ENCODE measurements at regions not wholly inside any gene's neighbourhood (a gene's known extent, or its start where the extent isn't known, plus 50 kb on each side); places are given as distances from the start of the nearest gene placed in this dataset.

DNA sequence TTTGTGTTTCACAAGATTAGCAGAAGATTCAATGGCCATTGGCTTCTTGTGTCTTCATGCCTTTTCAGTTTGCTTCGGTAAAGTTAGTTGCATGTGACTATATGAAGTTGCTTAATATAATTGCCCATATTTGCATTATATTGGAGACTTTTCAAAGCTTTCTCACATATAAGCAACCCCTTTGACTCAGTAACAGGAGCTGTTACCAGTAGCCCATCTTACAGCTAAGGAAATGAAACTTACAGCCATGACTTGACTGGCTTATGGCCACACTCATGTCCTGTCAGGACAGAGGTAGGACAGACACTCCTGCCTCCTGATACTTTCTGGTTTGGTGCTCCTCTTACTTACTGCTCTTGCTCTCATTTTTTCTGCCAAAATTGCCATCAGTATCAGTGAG, 1082.1 kb downstream of the BCL11B start:
- DNase-seq: no peak
- Mint-ChIP-seq H3K9me3 (no peaks in the 10 kb centered on the region), H3K27ac (no peak overlapping the region), H3K4me3 (no peak overlapping the region), H3K27me3 (ENCODE audit: low read depth, poor library complexity) (peaks cover 44% of the 10 kb centered on the region), H3K4me1 (no peaks in the 10 kb centered on the region), H3K36me3 (ENCODE audit: low read depth) (no peaks in the 10 kb centered on the region)
- TF ChIP-seq, protein P1, sequence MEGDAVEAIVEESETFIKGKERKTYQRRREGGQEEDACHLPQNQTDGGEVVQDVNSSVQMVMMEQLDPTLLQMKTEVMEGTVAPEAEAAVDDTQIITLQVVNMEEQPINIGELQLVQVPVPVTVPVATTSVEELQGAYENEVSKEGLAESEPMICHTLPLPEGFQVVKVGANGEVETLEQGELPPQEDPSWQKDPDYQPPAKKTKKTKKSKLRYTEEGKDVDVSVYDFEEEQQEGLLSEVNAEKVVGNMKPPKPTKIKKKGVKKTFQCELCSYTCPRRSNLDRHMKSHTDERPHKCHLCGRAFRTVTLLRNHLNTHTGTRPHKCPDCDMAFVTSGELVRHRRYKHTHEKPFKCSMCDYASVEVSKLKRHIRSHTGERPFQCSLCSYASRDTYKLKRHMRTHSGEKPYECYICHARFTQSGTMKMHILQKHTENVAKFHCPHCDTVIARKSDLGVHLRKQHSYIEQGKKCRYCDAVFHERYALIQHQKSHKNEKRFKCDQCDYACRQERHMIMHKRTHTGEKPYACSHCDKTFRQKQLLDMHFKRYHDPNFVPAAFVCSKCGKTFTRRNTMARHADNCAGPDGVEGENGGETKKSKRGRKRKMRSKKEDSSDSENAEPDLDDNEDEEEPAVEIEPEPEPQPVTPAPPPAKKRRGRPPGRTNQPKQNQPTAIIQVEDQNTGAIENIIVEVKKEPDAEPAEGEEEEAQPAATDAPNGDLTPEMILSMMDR (IDR thresholded peaks at IDR 0.05): no peak

DNA sequence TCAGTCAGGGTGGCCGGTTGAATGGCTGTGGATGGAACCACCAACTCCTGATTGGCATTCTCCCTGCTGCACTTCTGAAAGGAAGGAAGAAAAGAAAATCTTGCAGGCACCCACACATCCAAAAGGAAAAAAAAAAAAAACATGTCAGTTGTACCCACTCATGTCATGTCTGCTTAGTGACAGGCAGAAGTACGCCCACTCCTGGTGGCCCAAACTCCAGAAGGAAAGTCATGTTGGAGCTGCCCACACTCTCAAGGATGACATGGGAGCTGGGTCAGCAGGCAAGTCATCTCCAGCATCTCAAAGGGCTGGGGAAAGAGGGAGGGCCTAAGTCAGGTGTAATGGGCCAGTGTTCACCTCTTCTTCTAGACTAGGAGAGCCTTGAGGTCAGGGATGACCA, 1079.1 kb downstream of the BCL11B start:
- peaks cover 19% of the 10 kb centered on the region for H3K4me1 Mint-ChIP-seq
- H3K4me3 Mint-ChIP-seq: no peak overlapping the region
- peaks cover 33% of the 10 kb centered on the region for H3K27me3 Mint-ChIP-seq (ENCODE audit: low read depth, poor library complexity)
- no peak for DNase-seq
- H3K9me3 Mint-ChIP-seq: no peaks in the 10 kb centered on the region
- no peaks in the 10 kb centered on the region for H3K36me3 Mint-ChIP-seq (ENCODE audit: low read depth)
- TF ChIP-seq, protein P1 (IDR thresholded peaks at IDR 0.05): no peak
- H3K27ac Mint-ChIP-seq: no peak overlapping the region

DNA sequence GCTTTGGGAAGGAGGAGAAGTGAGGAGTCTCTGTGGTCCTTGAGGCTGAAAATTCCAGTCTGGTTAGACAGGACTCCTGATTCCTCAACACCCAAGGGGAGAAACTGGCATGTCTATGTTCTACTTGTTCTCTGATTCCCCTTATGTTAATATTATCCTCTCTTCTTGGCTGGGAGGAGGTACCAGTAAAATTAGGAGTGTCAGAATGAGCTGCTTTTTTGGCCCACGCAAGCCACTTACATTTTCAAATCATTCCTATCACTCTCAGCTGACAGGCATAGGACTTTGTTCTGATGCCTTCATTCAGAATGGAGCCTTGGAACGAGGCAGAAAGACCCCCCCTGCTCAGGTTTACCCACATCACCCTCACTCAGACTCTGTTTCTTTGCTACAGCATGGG, 1077.2 kb downstream of the BCL11B start:
- Mint-ChIP-seq H3K27me3 (ENCODE audit: low read depth, poor library complexity) (peaks cover 29% of the 10 kb centered on the region), H3K4me1 (peaks cover 34% of the 10 kb centered on the region), H3K36me3 (ENCODE audit: low read depth) (no peaks in the 10 kb centered on the region), H3K9me3 (no peaks in the 10 kb centered on the region), H3K4me3 (no peak overlapping the region), H3K27ac (no peak overlapping the region)
- no peak for DNase-seq
- TF ChIP-seq, protein P1 (IDR thresholded peaks at IDR 0.05): no peak

DNA sequence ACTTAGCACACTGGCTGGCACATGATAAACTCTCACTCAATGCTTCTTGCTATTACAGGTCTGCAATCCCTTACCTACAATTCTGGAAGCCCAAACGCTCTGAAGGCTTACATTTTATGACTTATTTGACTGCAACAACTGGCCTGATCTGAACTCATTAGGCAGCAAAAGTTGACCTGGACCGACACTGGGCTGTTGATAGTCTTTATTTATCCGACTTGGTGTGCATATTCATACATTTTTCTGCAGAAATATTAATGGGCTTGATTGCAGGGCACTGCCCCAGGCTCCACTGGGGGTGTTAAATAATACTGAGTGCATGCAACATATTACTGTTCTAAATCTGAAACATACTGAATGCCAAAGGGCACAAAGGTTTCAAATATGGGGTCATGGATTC, 1076.7 kb downstream of the BCL11B start:
- no peak overlapping the region for H3K4me3 Mint-ChIP-seq
- peaks cover 26% of the 10 kb centered on the region for H3K27me3 Mint-ChIP-seq (ENCODE audit: low read depth, poor library complexity)
- TF ChIP-seq, protein P1 (IDR thresholded peaks at IDR 0.05): no peak
- H3K27ac Mint-ChIP-seq: no peak overlapping the region
- H3K4me1 Mint-ChIP-seq: peaks cover 39% of the 10 kb centered on the region
- no peaks in the 10 kb centered on the region for H3K36me3 Mint-ChIP-seq (ENCODE audit: low read depth)
- H3K9me3 Mint-ChIP-seq: no peaks in the 10 kb centered on the region
- DNase-seq: no peak

GRCh38 chr14:98197933-98198332, 1074.1 kb downstream of the BCL11B start:
- no peaks in the 10 kb centered on the region for H3K36me3 Mint-ChIP-seq (ENCODE audit: low read depth)
- peaks cover 3% of the 10 kb centered on the region for H3K9me3 Mint-ChIP-seq
- DNase-seq: no peak
- H3K27me3 Mint-ChIP-seq (ENCODE audit: low read depth, poor library complexity): peaks cover 26% of the 10 kb centered on the region
- no peak overlapping the region for H3K4me3 Mint-ChIP-seq
- H3K27ac Mint-ChIP-seq: no peak overlapping the region
- H3K4me1 Mint-ChIP-seq: peaks cover 59% of the 10 kb centered on the region
- TF ChIP-seq, protein P1 (IDR thresholded peaks at IDR 0.05): no peak

DNA sequence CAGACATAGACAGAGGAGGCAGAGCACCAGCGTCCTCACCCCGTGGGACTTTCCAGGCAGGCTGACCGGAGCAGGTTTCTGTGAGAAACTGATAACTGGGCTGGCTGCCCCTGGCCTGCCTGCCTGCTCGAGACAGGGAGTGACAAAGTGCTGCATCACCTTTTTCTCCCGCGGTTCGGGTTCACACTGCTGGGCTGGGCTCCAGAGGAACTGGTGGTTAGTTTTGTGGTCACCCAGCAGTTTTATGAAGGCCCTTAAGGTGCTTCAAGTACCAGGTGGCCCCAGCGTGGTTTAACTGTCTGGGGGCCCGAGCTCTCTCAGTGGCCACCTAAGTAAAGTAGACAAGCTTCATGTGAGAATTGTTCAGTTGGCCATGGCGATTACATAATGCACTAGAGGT, 1073.6 kb downstream of the BCL11B start:
- H3K9me3 Mint-ChIP-seq: peaks cover 3% of the 10 kb centered on the region
- H3K4me3 Mint-ChIP-seq: no peak overlapping the region
- no peak for DNase-seq
- H3K27me3 Mint-ChIP-seq (ENCODE audit: low read depth, poor library complexity): peaks cover 28% of the 10 kb centered on the region
- H3K27ac Mint-ChIP-seq: no peak overlapping the region
- TF ChIP-seq, protein P1 (IDR thresholded peaks at IDR 0.05): no peak
- peaks cover 61% of the 10 kb centered on the region for H3K4me1 Mint-ChIP-seq
- no peaks in the 10 kb centered on the region for H3K36me3 Mint-ChIP-seq (ENCODE audit: low read depth)

Measured in nephron progenitor cell (in vitro differentiated cells).